Right lobe of liver (tissue), 6 donors: ENCODE measurements at regions not wholly inside any gene's neighbourhood (a gene's known extent, or its start where the extent isn't known, plus 50 kb on each side); places are given as distances from the start of the nearest gene placed in this dataset.

Experiments used
- ATAC-seq, 4 donors: fragments of 200-7000 bp; cut with Tn5 transposase; one replicate each; pipeline ENCODE4 v1.9.1; 2020; ENCODE audit warnings: mild to moderate bottlenecking in 4 of 4, moderate library complexity in 4 of 4
- DNase-seq, 3 donors: peaks; one replicate each; pipeline ENCODE4 v3.0.0-alpha.2; 2020
- H3K27ac ChIP-seq, 3 donors: fragments of 200-600 bp; one replicate each; pipeline ENCODE4 v1.8.0; 2022
- H3K27me3 ChIP-seq, 2 donors: fragments of 200-600 bp; one replicate each; pipeline ENCODE4 v1.8.0; 2022
- H3K36me3 ChIP-seq, 4 donors: fragments of 200-600 bp; sonication (generic) in 1 of 4; one replicate each; pipeline versions ENCODE4 v1.5.1 to v1.8.0; 2017 to 2022; ENCODE audit warnings: control low read depth in 1 of 4
- H3K4me1 ChIP-seq, 4 donors: fragments of 200-600 bp; sonication (generic) in 1 of 4; one replicate each; pipeline versions ENCODE4 v1.5.1 to v1.8.0; 2017 to 2022; ENCODE audit warnings: control low read depth in 1 of 4
- H3K4me3 ChIP-seq, 3 donors: fragments of 200-600 bp; one replicate each; pipeline ENCODE4 v1.8.0; 2022
- H3K9me3 ChIP-seq, 4 donors: fragments of 200-600 bp; sonication (generic) in 1 of 4; one replicate each; pipeline versions ENCODE4 v1.5.1 to v1.8.0; 2017 to 2022; ENCODE audit warnings: control low read depth in 1 of 4
- POLR2A ChIP-seq: fragments of 450-650 bp; IDR thresholded peaks from one replicate; pipeline ENCODE4 v1.6.1; 2017; ENCODE audit warnings: antibody characterized with exemption, mild to moderate bottlenecking
- whole genome bisulfite sequencing: methylation state at CpG from one replicate; pipeline ENCODE4 v1.1.6; 2018; ENCODE audit warnings: low coverage, low lambda C conversion rate; ENCODE audit not compliant: insufficient coverage; ENCODE audit errors: missing lambda C conversion rate; 5-methylcytosine and 5-hydroxymethylcytosine counted together
- intact Hi-C, 2 donors: fragments of 100-400 bp; cut with DNase I; formaldehyde crosslinking; loops; one replicate each; pipeline versions ENCODE4 v1.11.2 to v1.14.1; 2022
- TF ChIP-seq, protein P1 (sequence below), 4 donors: fragments of 200-600 bp in 3 of 4; fragments of 450-650 bp in 1 of 4; IDR thresholded peaks; one replicate each; pipeline versions ENCODE4 v1.5.1 to v1.8.0; 2016 to 2022; ENCODE audit warnings: antibody characterized with exemption in 4 of 4, mild to moderate bottlenecking in 2 of 4
- donor health status: DM: no; HTN: yes; CAD: no.
- donor health status: DM: no; HTN: no; CAD: no.
- donor health status: DM: no; HTN: no; CAD: no.
- donor health status: DM: no; HTN: yes; CAD: no.
- donor health status: DM: no; HTN: yes; CAD: no.

DNA sequence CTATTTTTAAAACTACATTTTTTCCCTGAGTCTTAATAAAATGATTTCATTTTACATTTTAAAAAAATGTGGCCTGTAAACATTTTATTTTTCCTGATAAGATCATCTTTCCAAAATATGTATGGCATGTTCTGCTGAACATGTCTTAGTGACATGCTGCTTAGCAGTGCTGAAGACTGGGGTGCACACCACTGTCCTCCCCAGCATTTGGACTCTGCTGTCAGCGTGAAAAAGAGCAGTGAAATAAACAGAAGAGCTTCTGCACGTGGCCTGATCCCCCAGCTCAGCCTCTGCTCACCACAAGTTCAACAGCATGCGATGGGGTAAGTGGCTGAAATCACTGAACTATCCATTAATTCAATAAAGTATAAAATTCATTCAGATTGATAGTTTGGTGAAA lies 81.6 kb upstream of the ZNF521 start:
- WGBS, result 40% methylated on average over 3 of the region's 3 CpGs
- Histone ChIP-seq H3K4me1 (no peaks in the 10 kb centered on the region), H3K27ac (no peak overlapping the region), H3K9me3 (no peaks in the 10 kb centered on the region), H3K27me3 (no peaks in the 10 kb centered on the region), H3K4me3 (no peak overlapping the region), H3K36me3 (no peaks in the 10 kb centered on the region)
- no peak for ATAC-seq
- intact Hi-C loops, result no loop called here
- TF ChIP-seq POLR2A, result no peak
- TF ChIP-seq, protein P1, sequence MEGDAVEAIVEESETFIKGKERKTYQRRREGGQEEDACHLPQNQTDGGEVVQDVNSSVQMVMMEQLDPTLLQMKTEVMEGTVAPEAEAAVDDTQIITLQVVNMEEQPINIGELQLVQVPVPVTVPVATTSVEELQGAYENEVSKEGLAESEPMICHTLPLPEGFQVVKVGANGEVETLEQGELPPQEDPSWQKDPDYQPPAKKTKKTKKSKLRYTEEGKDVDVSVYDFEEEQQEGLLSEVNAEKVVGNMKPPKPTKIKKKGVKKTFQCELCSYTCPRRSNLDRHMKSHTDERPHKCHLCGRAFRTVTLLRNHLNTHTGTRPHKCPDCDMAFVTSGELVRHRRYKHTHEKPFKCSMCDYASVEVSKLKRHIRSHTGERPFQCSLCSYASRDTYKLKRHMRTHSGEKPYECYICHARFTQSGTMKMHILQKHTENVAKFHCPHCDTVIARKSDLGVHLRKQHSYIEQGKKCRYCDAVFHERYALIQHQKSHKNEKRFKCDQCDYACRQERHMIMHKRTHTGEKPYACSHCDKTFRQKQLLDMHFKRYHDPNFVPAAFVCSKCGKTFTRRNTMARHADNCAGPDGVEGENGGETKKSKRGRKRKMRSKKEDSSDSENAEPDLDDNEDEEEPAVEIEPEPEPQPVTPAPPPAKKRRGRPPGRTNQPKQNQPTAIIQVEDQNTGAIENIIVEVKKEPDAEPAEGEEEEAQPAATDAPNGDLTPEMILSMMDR (IDR thresholded peaks at IDR 0.05), result no peak
- no peak for DNase-seq

DNA sequence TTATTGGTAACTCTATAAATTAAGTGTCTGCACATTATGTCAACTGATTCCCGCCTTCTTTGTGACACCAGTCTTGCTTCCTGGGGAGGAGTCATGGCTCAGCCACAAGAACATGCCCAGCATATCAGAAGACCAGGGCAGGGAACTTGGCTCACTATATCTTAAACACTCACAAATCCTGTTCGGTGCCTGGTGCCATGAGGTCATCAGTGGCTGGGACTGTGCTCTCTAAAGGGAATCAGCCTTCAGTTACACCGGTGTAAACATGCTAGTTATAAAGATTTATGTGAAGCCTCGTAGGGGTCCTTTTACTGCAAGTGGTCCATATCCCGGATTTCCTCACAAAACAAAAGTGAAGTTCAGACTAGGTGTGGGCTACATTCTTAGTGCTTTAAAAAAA lies 73.1 kb upstream of the ZNF521 start:
- Histone ChIP-seq H3K27ac (no peak overlapping the region), H3K9me3 (no peaks in the 10 kb centered on the region), H3K27me3 (no peaks in the 10 kb centered on the region), H3K36me3 (no peaks in the 10 kb centered on the region), H3K4me3 (no peak overlapping the region), H3K4me1 (no peaks in the 10 kb centered on the region)
- DNase-seq, result no peak
- no peak for TF ChIP-seq POLR2A
- TF ChIP-seq, protein P1 (IDR thresholded peaks at IDR 0.05), result no peak
- ATAC-seq, result no peak
- WGBS, result 27% methylated on average over 5 of the region's 5 CpGs
- intact Hi-C loops, result no loop called here

DNA sequence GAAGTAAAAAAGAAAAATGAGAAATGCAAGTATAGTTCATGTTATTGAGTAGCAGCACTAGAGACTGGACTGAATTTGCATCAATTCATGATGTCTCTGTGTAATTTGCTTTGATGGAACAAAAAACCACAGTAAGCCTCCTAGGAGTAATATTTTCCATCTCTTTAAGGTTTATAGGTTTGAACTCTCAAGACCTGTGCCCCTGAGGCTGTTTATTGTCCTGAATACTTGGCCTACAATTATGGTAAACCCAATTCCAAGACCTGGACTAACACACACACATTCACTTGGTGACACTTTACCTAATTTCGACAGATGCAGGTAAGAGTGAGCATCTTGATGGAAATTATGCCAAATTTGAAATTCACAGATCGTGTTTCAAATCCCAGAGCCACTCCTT lies 71.8 kb upstream of the ZNF521 start:
- no peaks in the 10 kb centered on the region for H3K4me1 ChIP-seq
- H3K4me3 ChIP-seq, result no peak overlapping the region
- WGBS, result 38% methylated on average over 2 of the region's 2 CpGs
- no peaks in the 10 kb centered on the region for H3K36me3 ChIP-seq
- TF ChIP-seq, protein P1 (IDR thresholded peaks at IDR 0.05), result no peak
- no peak for TF ChIP-seq POLR2A
- H3K9me3 ChIP-seq, result no peaks in the 10 kb centered on the region
- DNase-seq (no peak), ATAC-seq (no peak)
- intact Hi-C loops, result no loop called here
- H3K27me3 ChIP-seq, result no peaks in the 10 kb centered on the region
- H3K27ac ChIP-seq, result no peak overlapping the region

DNA sequence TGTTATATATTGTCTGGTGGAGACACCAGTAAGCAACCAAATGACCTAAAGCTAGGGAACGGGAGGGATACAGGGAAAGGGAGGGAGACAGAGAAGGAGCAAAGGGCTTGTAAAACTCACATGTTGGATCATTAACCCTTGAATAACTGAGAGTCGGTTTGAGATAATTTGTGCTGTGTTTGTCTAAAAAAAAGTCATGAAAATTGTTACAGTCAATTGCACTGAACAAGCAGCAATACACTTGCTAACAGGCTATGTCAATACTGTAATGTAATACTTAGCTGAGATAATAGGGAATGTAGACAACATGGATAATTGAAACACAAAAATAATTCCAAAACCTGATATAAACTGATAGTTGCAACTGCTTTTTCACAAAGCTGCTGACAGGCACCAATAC lies 71.3 kb upstream of the ZNF521 start:
- DNase-seq, result no peak
- intact Hi-C loops, result no loop called here
- Histone ChIP-seq H3K4me3 (no peak overlapping the region), H3K4me1 (no peaks in the 10 kb centered on the region), H3K27ac (no peak overlapping the region), H3K27me3 (no peaks in the 10 kb centered on the region), H3K9me3 (no peaks in the 10 kb centered on the region), H3K36me3 (no peaks in the 10 kb centered on the region)
- ATAC-seq, result no peak
- 26% methylated on average over 2 of the region's 2 CpGs for WGBS
- TF ChIP-seq POLR2A, result no peak
- TF ChIP-seq, protein P1 (IDR thresholded peaks at IDR 0.05), result no peak

DNA sequence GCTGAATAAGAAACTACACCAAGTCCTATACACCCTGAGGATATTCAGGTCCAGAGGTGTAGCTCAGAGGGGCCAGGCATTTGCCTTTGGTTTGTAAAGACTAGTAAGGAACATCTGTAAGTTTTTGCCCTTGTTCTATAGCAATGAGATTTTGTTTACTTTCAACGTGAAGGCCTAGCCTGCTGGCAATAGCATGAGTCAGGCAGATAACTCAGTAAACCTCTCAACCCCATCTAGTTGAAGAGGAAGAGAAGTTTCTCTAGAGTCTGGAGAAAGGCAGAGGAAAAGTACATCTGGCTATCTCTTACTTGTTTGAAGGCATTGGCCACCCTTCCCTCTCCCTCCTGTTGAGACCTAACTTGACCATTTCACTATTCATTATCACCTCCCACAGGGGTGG lies 70.3 kb upstream of the ZNF521 start:
- 13% methylated on average over 1 of the region's 1 CpG for WGBS
- TF ChIP-seq, protein P1 (IDR thresholded peaks at IDR 0.05), result no peak
- TF ChIP-seq POLR2A, result no peak
- DNase-seq, result no peak
- H3K4me3 ChIP-seq, result no peak overlapping the region
- no peak for ATAC-seq
- no peaks in the 10 kb centered on the region for H3K36me3 ChIP-seq
- intact Hi-C loops, result no loop called here
- H3K9me3 ChIP-seq, result no peaks in the 10 kb centered on the region
- H3K27ac ChIP-seq, result no peak overlapping the region
- H3K4me1 ChIP-seq, result no peaks in the 10 kb centered on the region
- H3K27me3 ChIP-seq, result no peaks in the 10 kb centered on the region
